Activated T-helper 2 cell treated with anti-CD3 and anti-CD28 coated beads, Interferon-gamma antibody, Interleukin-2, Interleukin-4, amounts not matched to agents 10 μg/mL and 5 μg/mL and 100 μg/mL, durations not matched to agents 14 hours and 24 hours and 36 hours (primary cell): ENCODE measurements at regions not wholly inside any gene's neighbourhood (a gene's known extent, or its start where the extent isn't known, plus 50 kb on each side); places are given as distances from the start of the nearest gene placed in this dataset.

ENCODE experiments used
- DNase-seq: peaks from one replicate; pipeline ENCODE4 v3.0.0; 2021; ENCODE audit warnings: low spot score
- H3K27ac Mint-ChIP-seq: one replicate; pipeline ENCODE4 v1.8.0; 2021; ENCODE audit warnings: mixed read lengths
- H3K27me3 Mint-ChIP-seq: one replicate; pipeline ENCODE4 v1.8.0; 2021; ENCODE audit warnings: low read depth, mixed read lengths
- H3K36me3 Mint-ChIP-seq: one replicate; pipeline ENCODE4 v1.8.0; 2021; ENCODE audit warnings: low read depth, mixed read lengths
- H3K4me1 Mint-ChIP-seq: one replicate; pipeline ENCODE4 v1.8.0; 2021; ENCODE audit warnings: low read depth, mixed read lengths
- H3K4me3 Mint-ChIP-seq: one replicate; pipeline ENCODE4 v1.8.0; 2021; ENCODE audit warnings: low read depth, mild to moderate bottlenecking, moderate library complexity, mixed read lengths
- H3K9me3 Mint-ChIP-seq: one replicate; pipeline ENCODE4 v1.8.0; 2021; ENCODE audit warnings: mixed read lengths
- intact Hi-C: fragments of 100-400 bp; cut with micrococcal nuclease; formaldehyde crosslinking; loops from one replicate; pipeline ENCODE4 v1.15.1; 2023

DNA sequence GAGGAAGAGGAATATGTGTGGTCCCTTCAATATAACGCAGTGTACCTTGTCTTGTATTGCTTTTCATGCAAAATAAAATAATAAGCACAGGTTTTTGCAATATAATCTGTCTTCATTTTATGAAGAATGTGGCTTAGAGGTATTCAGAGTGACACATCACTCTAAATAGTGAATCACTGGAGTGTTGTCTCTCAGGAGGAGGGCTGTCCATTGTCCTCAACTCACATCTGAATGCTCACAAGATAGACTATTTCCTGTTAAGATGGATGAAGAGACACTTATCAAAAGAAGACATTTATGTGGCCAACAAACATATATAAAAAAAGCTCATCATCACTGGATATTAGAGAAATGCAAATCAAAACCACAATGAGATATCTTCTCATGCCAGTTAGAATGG lies 1147.5 kb upstream of the C9orf72 start:
- intact Hi-C loops, result no loop called here
- no peak for DNase-seq

DNA sequence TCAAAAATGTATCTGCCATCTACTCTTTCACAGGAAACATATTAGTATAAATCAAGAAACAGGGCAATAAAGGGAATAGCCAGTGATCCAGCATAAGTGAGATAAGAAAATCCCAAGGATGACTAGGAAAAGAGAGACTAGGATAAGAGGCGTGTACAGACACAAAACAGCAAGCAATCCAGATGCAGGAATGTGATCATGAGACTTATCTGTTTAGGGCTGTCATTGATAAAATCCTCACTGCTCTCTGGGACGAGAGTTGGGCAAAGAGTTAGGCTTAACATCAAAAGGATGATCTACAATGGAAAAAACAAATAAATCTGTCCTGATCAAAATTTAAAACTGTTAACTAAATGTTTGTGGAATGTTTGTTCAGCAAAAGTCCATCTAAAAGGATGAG lies 1156.8 kb upstream of the C9orf72 start:
- Mint-ChIP-seq H3K4me1 (no peaks in the 10 kb centered on the region), H3K36me3 (no peaks in the 10 kb centered on the region), H3K9me3 (peaks cover 4% of the 10 kb centered on the region), H3K27ac (no peak overlapping the region), H3K27me3 (no peaks in the 10 kb centered on the region), H3K4me3 (no peak overlapping the region)
- intact Hi-C loops, result no loop called here
- no peak for DNase-seq

More for the DNA sequence above, 1147.5 kb upstream of the C9orf72 start:
- H3K27me3 Mint-ChIP-seq, result no peaks in the 10 kb centered on the region
- H3K36me3 Mint-ChIP-seq, result no peaks in the 10 kb centered on the region
- H3K4me3 Mint-ChIP-seq, result no peak overlapping the region
- no peaks in the 10 kb centered on the region for H3K4me1 Mint-ChIP-seq
- no peak overlapping the region for H3K27ac Mint-ChIP-seq
- H3K9me3 Mint-ChIP-seq, result no peaks in the 10 kb centered on the region

DNA sequence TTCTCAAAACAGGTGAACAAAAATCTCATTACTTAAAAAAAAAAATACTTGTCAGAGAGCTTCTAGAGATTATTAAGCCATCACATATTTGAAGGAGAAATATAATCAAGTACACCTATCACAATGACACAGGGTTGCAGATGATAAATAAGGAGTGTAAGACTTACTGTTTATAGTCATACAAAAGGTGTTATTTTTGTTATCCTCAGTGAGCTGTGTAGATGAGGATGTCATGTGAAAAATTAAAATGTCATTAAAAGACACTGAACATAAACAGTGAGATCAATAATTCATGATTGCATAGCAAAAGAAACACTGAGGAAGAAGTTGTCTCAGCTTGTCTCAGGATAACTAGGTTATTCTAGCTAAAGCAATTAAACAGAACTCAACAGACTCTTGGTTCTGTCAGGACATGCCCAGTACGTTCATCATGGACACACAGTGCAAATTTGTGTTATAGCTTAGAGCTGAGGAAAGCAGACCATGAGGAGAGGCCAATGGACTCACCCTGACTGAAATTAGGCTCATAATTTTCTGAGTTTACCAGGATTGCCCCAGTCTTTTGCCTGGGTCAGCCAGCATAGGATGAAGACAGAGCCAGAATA lies 1162.6 kb upstream of the C9orf72 start:
- H3K27ac Mint-ChIP-seq, result no peak overlapping the region
- H3K4me1 Mint-ChIP-seq, result no peaks in the 10 kb centered on the region
- intact Hi-C loops, result no loop called here
- DNase-seq, result no peak
- peaks cover 4% of the 10 kb centered on the region for H3K9me3 Mint-ChIP-seq
- H3K27me3 Mint-ChIP-seq, result no peaks in the 10 kb centered on the region
- no peak overlapping the region for H3K4me3 Mint-ChIP-seq
- no peaks in the 10 kb centered on the region for H3K36me3 Mint-ChIP-seq

GRCh38 chr9:28741459-28741858 lies 1168.2 kb upstream of the C9orf72 start:
- DNase-seq, result no peak
- Mint-ChIP-seq H3K4me3 (no peak overlapping the region), H3K36me3 (no peaks in the 10 kb centered on the region), H3K4me1 (no peaks in the 10 kb centered on the region), H3K27ac (no peak overlapping the region), H3K9me3 (peaks cover 28% of the 10 kb centered on the region), H3K27me3 (no peaks in the 10 kb centered on the region)
- intact Hi-C loops, result no loop called here

DNA sequence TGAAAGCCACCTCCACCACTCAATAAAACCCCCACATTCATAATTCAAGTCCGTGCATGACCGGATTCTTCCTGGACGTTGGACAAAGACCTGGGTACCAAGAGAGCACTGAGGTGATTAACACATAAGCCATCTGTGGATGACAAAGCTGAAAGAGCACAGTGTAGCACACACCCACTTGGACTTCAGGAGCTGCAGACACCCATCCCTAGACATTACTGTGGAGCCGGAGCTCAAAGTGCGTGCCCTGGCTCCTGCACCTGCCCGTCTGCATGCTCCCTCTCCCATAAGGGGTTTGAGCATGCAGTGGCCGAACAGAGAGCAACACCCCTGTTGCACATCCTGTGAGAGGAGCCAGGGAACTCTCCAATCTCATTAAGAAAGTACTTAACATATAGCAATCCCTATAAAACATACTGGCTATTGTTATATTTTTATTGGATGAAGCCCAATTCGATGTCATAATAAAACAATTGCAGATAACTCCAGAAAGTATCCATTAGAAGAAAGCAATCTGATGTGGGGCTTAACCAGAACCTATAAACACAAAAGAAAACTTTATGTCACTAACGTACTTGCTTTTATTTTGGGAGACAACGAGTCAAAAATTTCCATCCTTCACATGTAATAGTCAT lies 1174.2 kb upstream of the C9orf72 start:
- no peak overlapping the region for H3K27ac Mint-ChIP-seq
- intact Hi-C loops, result no loop called here
- no peaks in the 10 kb centered on the region for H3K36me3 Mint-ChIP-seq
- no peak overlapping the region for H3K4me3 Mint-ChIP-seq
- peaks cover 19% of the 10 kb centered on the region for H3K9me3 Mint-ChIP-seq
- H3K27me3 Mint-ChIP-seq, result no peaks in the 10 kb centered on the region
- H3K4me1 Mint-ChIP-seq, result no peaks in the 10 kb centered on the region
- DNase-seq, result no peak

DNA sequence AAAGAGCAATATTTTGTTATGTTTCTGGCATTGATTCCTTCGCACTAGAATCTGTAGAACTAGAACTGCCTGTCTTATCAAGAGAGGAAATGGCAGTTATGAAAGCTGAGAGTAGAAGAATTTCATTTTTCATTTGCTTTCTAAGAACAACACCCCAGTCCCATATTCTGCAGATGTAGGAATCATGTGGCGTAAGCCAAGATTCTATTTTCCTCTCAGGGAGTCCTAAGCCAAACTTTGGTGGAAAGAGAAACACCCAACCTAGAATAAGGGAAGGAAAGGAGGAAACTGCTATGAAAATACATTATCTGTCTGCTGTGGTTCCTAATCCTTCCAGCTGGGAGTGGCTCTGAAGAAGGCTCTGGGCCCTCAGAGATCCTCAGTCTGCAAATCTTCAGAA lies 1176.9 kb upstream of the C9orf72 start:
- Mint-ChIP-seq H3K27ac (no peak overlapping the region), H3K4me3 (no peak overlapping the region), H3K4me1 (no peaks in the 10 kb centered on the region), H3K36me3 (no peaks in the 10 kb centered on the region), H3K9me3 (peaks cover 3% of the 10 kb centered on the region), H3K27me3 (no peaks in the 10 kb centered on the region)
- DNase-seq, result no peak
- intact Hi-C loops, result no loop called here

- DNase-seq, result no peak
- intact Hi-C loops, result no loop called here
- Mint-ChIP-seq H3K9me3 (peaks cover 5% of the 10 kb centered on the region), H3K27ac (no peak overlapping the region), H3K4me1 (no peaks in the 10 kb centered on the region), H3K27me3 (no peaks in the 10 kb centered on the region), H3K36me3 (no peaks in the 10 kb centered on the region), H3K4me3 (no peak overlapping the region)
These were observed 1185.1 kb upstream of the C9orf72 start for GRCh38 chr9:28758341-28758740.

- no peaks in the 10 kb centered on the region for H3K36me3 Mint-ChIP-seq
- peaks cover 5% of the 10 kb centered on the region for H3K9me3 Mint-ChIP-seq
- no peaks in the 10 kb centered on the region for H3K27me3 Mint-ChIP-seq
- no peak overlapping the region for H3K27ac Mint-ChIP-seq
- H3K4me1 Mint-ChIP-seq, result no peaks in the 10 kb centered on the region
- intact Hi-C loops, result no loop called here
- DNase-seq, result no peak
- H3K4me3 Mint-ChIP-seq, result no peak overlapping the region
These were observed 1185.7 kb upstream of the C9orf72 start for GRCh38 chr9:28758971-28759370.

DNA sequence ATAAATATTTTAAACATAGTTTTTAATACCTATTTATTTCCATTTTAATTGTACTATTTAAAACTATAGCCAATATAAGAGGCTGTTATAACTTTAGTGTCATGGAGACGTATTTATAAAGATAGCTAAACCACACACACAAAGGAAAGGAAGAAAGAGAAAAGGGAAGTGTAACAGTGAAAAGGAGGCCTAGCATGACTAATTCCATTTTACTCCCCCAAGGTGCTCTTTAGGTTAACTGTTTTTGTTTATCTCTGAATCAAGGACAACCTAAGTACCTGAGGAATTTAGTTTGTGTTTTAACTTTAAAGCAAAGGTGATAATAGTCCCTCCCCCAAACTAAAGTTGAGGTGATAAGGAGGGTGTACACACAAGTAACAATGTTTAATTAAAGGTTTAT lies 1188.9 kb upstream of the C9orf72 start:
- intact Hi-C loops, result no loop called here
- no peaks in the 10 kb centered on the region for H3K9me3 Mint-ChIP-seq

DNA sequence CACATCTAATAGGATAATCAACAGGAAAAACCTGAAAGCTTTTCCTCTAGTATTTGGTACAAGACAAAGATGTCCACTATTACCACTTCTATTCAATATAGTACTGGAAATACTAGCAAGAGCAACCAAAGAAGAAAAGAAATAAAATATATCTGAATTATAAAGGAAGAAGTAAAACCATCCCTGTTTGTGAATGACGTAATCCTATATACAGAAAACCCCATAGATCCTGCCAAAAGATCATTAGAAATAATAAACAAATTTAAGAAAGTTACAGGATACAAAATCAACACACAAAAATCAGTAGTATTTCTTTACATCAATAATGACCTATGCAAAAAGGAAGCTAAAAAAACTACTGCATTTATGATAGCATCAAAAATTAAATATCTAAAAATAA lies 1191.3 kb upstream of the C9orf72 start:
- no peaks in the 10 kb centered on the region for H3K9me3 Mint-ChIP-seq
- DNase-seq, result no peak
- H3K4me1 Mint-ChIP-seq, result no peaks in the 10 kb centered on the region
- no peaks in the 10 kb centered on the region for H3K36me3 Mint-ChIP-seq
- intact Hi-C loops, result no loop called here
- no peaks in the 10 kb centered on the region for H3K27me3 Mint-ChIP-seq
- H3K4me3 Mint-ChIP-seq, result no peak overlapping the region
- no peak overlapping the region for H3K27ac Mint-ChIP-seq

More for the DNA sequence above, 1188.9 kb upstream of the C9orf72 start:
- H3K36me3 Mint-ChIP-seq, result no peaks in the 10 kb centered on the region
- no peak for DNase-seq
- H3K4me3 Mint-ChIP-seq, result no peak overlapping the region
- no peak overlapping the region for H3K27ac Mint-ChIP-seq
- H3K27me3 Mint-ChIP-seq, result no peaks in the 10 kb centered on the region
- no peaks in the 10 kb centered on the region for H3K4me1 Mint-ChIP-seq

DNA sequence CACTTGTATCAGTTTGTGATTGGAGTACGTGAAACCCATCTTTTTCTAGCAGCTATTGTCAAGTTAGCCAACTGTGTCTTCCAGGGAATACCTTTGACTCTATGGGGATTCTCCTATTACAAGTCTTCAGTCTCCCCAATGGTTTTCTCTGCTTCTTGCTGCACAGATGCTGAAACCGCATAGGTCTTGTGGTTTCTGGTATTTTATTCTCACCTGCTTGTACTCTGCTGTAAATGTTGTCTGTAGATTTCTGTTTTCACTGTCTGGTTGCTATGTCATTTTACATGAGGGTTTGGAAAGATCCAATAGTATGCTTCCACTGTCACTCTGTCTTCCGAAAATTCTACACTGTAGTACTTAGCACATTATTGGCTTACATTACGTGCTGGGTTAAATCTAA lies 1196.9 kb upstream of the C9orf72 start:
- Mint-ChIP-seq H3K4me3 (no peak overlapping the region), H3K9me3 (no peaks in the 10 kb centered on the region), H3K27ac (no peak overlapping the region), H3K4me1 (no peaks in the 10 kb centered on the region), H3K36me3 (no peaks in the 10 kb centered on the region), H3K27me3 (no peaks in the 10 kb centered on the region)
- intact Hi-C loops, result loop anchor here (10.0 kb wide), 1 partner anchor 1045 kb away; no protein-coding TSS in a partner anchor
- no peak for DNase-seq

DNA sequence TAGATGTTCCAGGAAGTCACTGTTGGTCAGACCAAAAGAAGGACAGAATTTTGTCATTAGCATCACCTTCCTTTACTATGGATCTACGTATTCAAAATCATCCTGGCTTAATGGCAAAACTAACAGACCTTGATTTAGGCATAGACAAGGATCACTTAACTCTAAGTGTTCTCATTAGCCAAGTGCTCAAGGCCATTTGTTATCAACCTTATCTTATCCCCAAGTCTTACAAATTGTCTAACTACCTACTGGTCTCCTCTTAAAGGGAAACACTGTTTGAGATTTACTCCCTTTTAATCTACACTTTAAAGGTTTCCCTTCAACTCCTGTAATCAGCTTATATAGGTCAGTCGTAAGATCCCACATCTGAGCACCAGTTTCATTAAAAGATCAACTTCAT lies 1197.5 kb upstream of the C9orf72 start:
- H3K27me3 Mint-ChIP-seq, result no peaks in the 10 kb centered on the region
- H3K27ac Mint-ChIP-seq, result no peak overlapping the region
- intact Hi-C loops, result loop anchor here (10.0 kb wide), 1 partner anchor 1046 kb away; no protein-coding TSS in a partner anchor
- H3K9me3 Mint-ChIP-seq, result no peaks in the 10 kb centered on the region
- H3K4me3 Mint-ChIP-seq, result no peak overlapping the region
- no peaks in the 10 kb centered on the region for H3K36me3 Mint-ChIP-seq
- no peak for DNase-seq
- H3K4me1 Mint-ChIP-seq, result no peaks in the 10 kb centered on the region

DNA sequence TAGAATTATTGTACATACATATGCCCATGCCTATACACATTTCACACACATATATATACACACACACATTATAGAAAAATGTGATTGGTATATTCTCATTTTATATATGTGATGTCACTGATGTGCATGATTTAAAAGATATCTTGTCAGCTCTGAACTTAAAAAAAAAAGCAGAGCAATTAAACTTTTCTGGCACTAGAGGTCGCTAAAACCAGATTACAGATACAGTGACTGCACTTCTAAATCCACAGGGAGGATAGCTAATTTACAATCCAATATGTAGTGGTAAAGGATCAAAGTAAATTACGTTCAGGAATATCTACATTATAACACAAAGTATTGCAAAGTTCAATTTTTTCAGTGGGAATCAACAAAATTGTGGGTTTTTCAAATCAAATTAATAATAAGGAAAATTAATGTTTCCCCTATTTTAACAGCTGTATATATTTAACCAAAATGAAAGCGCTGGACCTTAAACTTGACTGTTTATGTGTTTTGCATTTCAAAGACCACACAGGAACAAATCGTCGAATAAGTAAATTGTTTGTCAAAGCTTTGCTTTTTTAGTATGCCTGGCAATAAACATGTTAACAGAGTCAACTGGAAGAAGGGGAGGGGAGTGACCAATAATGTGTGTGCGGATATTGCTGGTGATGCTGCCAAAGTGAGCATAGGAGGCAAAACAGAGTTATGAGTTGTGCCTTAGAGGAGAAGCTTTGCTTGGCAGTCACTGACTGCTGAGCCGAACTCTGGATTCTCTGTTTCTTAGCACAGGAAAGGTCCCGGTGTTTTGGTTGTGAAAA lies 1201.4 kb upstream of the C9orf72 start:
- Mint-ChIP-seq H3K36me3 (no peaks in the 10 kb centered on the region), H3K27me3 (no peaks in the 10 kb centered on the region), H3K27ac (no peak overlapping the region), H3K9me3 (no peaks in the 10 kb centered on the region), H3K4me3 (no peak overlapping the region), H3K4me1 (no peaks in the 10 kb centered on the region)
- DNase-seq, result no peak
- intact Hi-C loops, result loop anchor here (10.0 kb wide), 1 partner anchor 1050 kb away; no protein-coding TSS in a partner anchor
